Endothelial cell (in vitro differentiated cells): ENCODE measurements at regions not wholly inside any gene's neighbourhood (a gene's known extent, or its start where the extent isn't known, plus 50 kb on each side); places are given as distances from the start of the nearest gene placed in this dataset.
A peak's percentile ranks its signal among the peaks of the same experiment; 100 is the strongest.

Experiments
- DNase-seq: peaks from one replicate; pipeline ENCODE4 v3.0.0; 2021; ENCODE audit warnings: low spot score
- H3K27ac Mint-ChIP-seq: one replicate; pipeline ENCODE4 v1.8.0; 2021; ENCODE audit warnings: mixed read lengths, inconsistent platforms; ENCODE audit not compliant: unreplicated experiment
- H3K27me3 Mint-ChIP-seq: one replicate; pipeline ENCODE4 v1.8.0; 2021; ENCODE audit warnings: mild to moderate bottlenecking, moderate library complexity, mixed read lengths, inconsistent platforms; ENCODE audit not compliant: unreplicated experiment
- H3K36me3 Mint-ChIP-seq: one replicate; pipeline ENCODE4 v1.8.0; 2021; ENCODE audit warnings: mild to moderate bottlenecking, low read depth, mixed read lengths, inconsistent platforms; ENCODE audit not compliant: unreplicated experiment
- H3K4me1 Mint-ChIP-seq: one replicate; pipeline ENCODE4 v1.8.0; 2021; ENCODE audit warnings: mild to moderate bottlenecking, mixed read lengths, inconsistent platforms; ENCODE audit not compliant: unreplicated experiment
- H3K4me3 Mint-ChIP-seq: one replicate; pipeline ENCODE4 v1.8.0; 2021; ENCODE audit warnings: mild to moderate bottlenecking, mixed read lengths, inconsistent platforms; ENCODE audit not compliant: unreplicated experiment
- H3K9me3 Mint-ChIP-seq: one replicate; pipeline ENCODE4 v1.8.0; 2021; ENCODE audit warnings: mixed read lengths, inconsistent platforms; ENCODE audit not compliant: unreplicated experiment
- TF ChIP-seq, protein P1 (sequence below): fragments of 200-600 bp; sonication (generic); IDR thresholded peaks from one replicate; pipeline ENCODE4 v1.5.0; 2021; ENCODE audit warnings: antibody characterized with exemption; ENCODE audit not compliant: unreplicated experiment

DNA sequence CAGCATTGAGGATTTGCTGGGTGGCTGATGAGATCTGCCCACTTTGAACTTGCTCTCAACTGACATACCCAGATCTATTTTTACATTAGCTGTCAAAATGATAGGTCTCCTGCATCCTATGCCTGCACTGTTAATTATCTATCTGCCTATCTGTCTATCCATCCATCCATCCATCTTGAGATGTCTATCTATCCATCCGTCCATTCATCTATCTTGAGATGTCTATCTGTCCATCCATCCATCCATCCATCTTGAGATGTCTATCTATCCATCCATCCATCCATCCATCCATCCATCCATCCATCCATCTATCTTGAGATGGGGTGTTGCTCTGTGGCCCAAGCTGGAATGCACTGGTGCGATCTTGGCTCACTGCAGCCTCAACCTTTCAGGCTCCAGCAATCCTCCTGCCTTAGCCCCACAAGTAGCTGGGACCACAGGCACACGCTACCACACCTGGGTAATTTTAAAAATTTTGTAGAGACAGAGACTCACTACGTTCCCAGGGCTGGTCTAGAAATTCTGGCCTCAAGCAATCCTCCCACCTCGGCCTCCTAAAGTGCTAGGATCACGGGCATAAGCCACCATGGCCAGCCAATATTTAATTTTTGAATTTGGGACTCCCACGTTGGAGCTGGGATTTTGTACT lies 159.4 kb upstream of the NSMCE3 start:
- Mint-ChIP-seq H3K27me3 (peaks cover 6% of the 10 kb centered on the region), H3K4me1 (no peaks in the 10 kb centered on the region), H3K36me3 (no peaks in the 10 kb centered on the region), H3K9me3 (no peaks in the 10 kb centered on the region), H3K27ac (no peak overlapping the region), H3K4me3 (no peak overlapping the region)
- DNase-seq = no peak
- TF ChIP-seq, protein P1, sequence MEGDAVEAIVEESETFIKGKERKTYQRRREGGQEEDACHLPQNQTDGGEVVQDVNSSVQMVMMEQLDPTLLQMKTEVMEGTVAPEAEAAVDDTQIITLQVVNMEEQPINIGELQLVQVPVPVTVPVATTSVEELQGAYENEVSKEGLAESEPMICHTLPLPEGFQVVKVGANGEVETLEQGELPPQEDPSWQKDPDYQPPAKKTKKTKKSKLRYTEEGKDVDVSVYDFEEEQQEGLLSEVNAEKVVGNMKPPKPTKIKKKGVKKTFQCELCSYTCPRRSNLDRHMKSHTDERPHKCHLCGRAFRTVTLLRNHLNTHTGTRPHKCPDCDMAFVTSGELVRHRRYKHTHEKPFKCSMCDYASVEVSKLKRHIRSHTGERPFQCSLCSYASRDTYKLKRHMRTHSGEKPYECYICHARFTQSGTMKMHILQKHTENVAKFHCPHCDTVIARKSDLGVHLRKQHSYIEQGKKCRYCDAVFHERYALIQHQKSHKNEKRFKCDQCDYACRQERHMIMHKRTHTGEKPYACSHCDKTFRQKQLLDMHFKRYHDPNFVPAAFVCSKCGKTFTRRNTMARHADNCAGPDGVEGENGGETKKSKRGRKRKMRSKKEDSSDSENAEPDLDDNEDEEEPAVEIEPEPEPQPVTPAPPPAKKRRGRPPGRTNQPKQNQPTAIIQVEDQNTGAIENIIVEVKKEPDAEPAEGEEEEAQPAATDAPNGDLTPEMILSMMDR = no peak

DNA sequence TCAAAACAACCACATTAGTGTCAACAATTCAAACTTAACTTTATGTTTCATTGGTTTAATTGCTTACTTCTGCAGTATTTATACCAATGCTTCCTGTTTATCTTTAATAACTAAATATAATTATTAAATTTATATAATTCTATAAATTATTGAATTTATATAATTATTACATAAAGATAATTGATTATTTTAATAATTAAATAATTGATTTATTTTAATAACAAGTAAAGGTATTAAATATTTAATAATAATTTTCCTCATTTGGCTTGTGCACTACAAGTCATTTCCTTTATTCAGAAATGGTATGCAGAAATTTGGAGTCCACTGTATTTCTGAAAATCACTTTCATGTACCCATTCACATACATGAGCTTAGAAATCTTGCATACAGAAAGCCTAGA lies 156.2 kb upstream of the NSMCE3 start:
- Mint-ChIP-seq H3K27me3 (peaks cover 6% of the 10 kb centered on the region), H3K27ac (no peak overlapping the region), H3K4me1 (no peaks in the 10 kb centered on the region), H3K4me3 (no peak overlapping the region), H3K36me3 (no peaks in the 10 kb centered on the region), H3K9me3 (no peaks in the 10 kb centered on the region)
- DNase-seq = no peak
- TF ChIP-seq, protein P1 = no peak

DNA sequence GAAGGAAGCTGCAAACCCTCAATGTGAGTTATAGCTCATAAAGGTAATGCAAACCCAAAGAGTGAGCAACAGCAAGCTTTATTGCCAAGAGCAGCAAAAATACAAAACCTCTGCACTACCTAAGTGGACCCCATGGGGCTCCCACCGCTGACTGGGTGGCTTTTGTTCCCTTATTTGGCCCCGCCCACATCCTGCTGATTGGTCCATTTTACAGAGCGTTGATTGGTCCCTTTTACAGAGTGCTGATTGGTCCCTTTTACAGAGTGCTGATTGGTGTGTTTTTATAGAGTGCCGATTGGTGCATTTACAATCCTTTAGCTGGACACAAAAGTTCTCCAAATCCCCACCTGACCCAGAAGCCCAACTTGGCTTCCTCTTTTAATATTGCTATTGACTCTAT lies 154.5 kb upstream of the NSMCE3 start:
- H3K4me1 Mint-ChIP-seq = peaks cover 7% of the 10 kb centered on the region
- no peak overlapping the region for H3K4me3 Mint-ChIP-seq
- TF ChIP-seq, protein P1 = peak; percentile 14
- H3K27ac Mint-ChIP-seq = no peak overlapping the region
- DNase-seq = no peak
- H3K9me3 Mint-ChIP-seq = no peaks in the 10 kb centered on the region
- no peaks in the 10 kb centered on the region for H3K36me3 Mint-ChIP-seq
- peaks cover 1% of the 10 kb centered on the region for H3K27me3 Mint-ChIP-seq

DNA sequence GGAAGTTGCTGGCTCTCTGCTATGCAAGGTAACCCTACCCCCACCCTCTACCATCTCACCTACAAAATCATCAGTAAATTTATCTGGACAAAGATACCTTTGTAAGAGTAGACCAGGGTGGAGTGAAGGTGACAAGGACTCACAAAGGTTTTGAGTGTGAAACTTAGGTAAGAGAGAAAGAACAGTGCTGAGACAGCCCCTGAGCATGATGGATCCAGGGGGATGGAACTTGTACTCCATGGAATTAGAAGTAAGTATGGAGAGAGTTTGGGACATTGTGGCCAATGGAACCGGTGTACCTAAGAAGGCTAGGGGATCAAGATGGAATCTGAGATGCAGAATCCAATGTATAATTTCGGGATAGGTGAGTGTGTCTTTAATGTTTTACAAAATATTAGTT lies 153.0 kb upstream of the NSMCE3 start:
- Mint-ChIP-seq H3K27me3 (peaks cover 1% of the 10 kb centered on the region), H3K36me3 (no peaks in the 10 kb centered on the region), H3K4me1 (peaks cover 7% of the 10 kb centered on the region), H3K9me3 (no peaks in the 10 kb centered on the region), H3K27ac (no peak overlapping the region), H3K4me3 (no peak overlapping the region)
- DNase-seq = no peak
- TF ChIP-seq, protein P1 = no peak

DNA sequence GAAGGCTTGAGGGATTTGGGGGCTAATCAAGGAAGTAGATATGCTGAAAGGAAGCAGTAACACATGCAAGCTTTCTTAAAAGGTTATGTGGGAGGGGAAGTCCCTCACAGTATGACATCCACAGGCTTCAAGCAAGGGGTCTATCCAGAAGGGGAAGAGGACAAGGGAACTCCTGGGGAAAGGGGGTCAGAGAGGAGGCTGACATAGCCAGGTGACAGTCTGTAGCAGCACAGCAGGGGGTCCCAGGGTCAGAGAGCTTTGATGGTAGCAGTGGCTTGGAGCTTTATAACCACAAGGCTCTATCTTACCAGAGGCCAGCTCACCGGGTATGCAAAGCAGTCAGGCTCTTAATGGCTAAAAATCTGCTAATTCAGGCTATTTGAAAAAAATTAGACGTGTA lies 150.6 kb upstream of the NSMCE3 start:
- peaks cover 7% of the 10 kb centered on the region for H3K4me1 Mint-ChIP-seq
- no peak overlapping the region for H3K27ac Mint-ChIP-seq
- no peaks in the 10 kb centered on the region for H3K36me3 Mint-ChIP-seq
- no peak for DNase-seq
- no peaks in the 10 kb centered on the region for H3K9me3 Mint-ChIP-seq
- H3K27me3 Mint-ChIP-seq = no peaks in the 10 kb centered on the region
- TF ChIP-seq, protein P1 = no peak
- no peak overlapping the region for H3K4me3 Mint-ChIP-seq
